H1 (cell line): ENCODE measurements at regions not wholly inside any gene's neighbourhood (a gene's known extent, or its start where the extent isn't known, plus 50 kb on each side); places are given as distances from the start of the nearest gene placed in this dataset.
"Not testable (repeated sequence)": the region's sequence is repeated elsewhere in the genome, so short reads cannot be mapped to it uniquely, and the experiment has no call there.

Experiments
- BRCA1 ChIP-seq: IDR thresholded peaks from 2 replicates; pipeline ENCODE4 v1.6.1; 2012; ENCODE audit warnings: low read depth, low read length, improper control_type of control experiment
- CHD2 ChIP-seq: IDR thresholded peaks from 2 replicates; pipeline ENCODE4 v1.6.1; 2012; ENCODE audit warnings: low read length, improper control_type of control experiment
- EP300 ChIP-seq, 2 experiments: IDR thresholded peaks; 1 replicate in 1 of 2; 2 replicates in 1 of 2; pipeline ENCODE4 v1.6.1; 2011 to 2012; ENCODE audit warnings: low read depth in 2 of 2, low read length in 2 of 2, mild to moderate bottlenecking in 2 of 2, borderline replicate concordance in 1 of 2, inconsistent platforms in 1 of 2, moderate library complexity in 1 of 2
- EZH2 ChIP-seq: fragments of 200-600 bp; sonication (generic); IDR thresholded peaks from 2 replicates; pipeline ENCODE4 v1.7.1; 2012; ENCODE audit warnings: low read depth, mild to moderate bottlenecking, moderate library complexity, low read length, inconsistent platforms; ENCODE audit not compliant: severe bottlenecking
- HDAC2 ChIP-seq, 2 experiments: fragments of 300-600 bp in 1 of 2; sonication (generic) in 1 of 2; IDR thresholded peaks; 2 replicates each; pipeline ENCODE4 v1.6.1; 2011 to 2012; ENCODE audit warnings: low read depth in 2 of 2, low read length in 2 of 2, mild to moderate bottlenecking in 2 of 2, moderate library complexity in 2 of 2, borderline replicate concordance in 1 of 2, inconsistent platforms in 1 of 2
- JUN ChIP-seq: IDR thresholded peaks from 2 replicates; pipeline ENCODE4 v1.6.1; 2011; ENCODE audit warnings: low read depth, mild to moderate bottlenecking, improper control_type of control experiment, low read length
- MAFK ChIP-seq: IDR thresholded peaks from 2 replicates; pipeline ENCODE4 v1.6.1; 2012; ENCODE audit warnings: low read depth, mild to moderate bottlenecking, improper control_type of control experiment, low read length
- POLR2A ChIP-seq, 2 experiments: IDR thresholded peaks; 1 replicate in 1 of 2; 2 replicates in 1 of 2; pipeline ENCODE4 v1.6.1; 2011; ENCODE audit warnings: low read depth in 2 of 2, low read length in 2 of 2, mild to moderate bottlenecking in 2 of 2; ENCODE audit errors: control extremely low read depth in 1 of 2
- ZNF274 ChIP-seq: IDR thresholded peaks from 2 replicates; pipeline ENCODE4 v1.7.0; 2012; ENCODE audit warnings: low read length, borderline replicate concordance; ENCODE audit errors: extremely low read depth

- TF ChIP-seq CHD2; MAFK; ZNF274; HDAC2 (IDR thresholded peaks at IDR 0.05; ENCODE audit: borderline replicate concordance in 1 of 2, low read depth in 2 of 2, low read length in 2 of 2); POLR2A (IDR thresholded peaks at IDR 0.05; ENCODE audit: control extremely low read depth in 1 of 2, low read depth in 2 of 2, low read length in 2 of 2); JUN; EZH2; EP300 (IDR thresholded peaks at IDR 0.05; ENCODE audit: borderline replicate concordance in 1 of 2, low read depth in 2 of 2, low read length in 2 of 2); BRCA1: not testable (repeated sequence)
These were observed 183.1 kb upstream of the NOTCH2NLA start for GRCh38 chr1:146411923-146412322.
